Ishikawa (cell line): ENCODE measurements at regions not wholly inside any gene's neighbourhood (a gene's known extent, or its start where the extent isn't known, plus 50 kb on each side); places are given as distances from the start of the nearest gene placed in this dataset.

ENCODE experiments used
- EP300 ChIP-seq: IDR thresholded peaks from 2 replicates; pipeline ENCODE4 v1.6.1; 2012; ENCODE audit warnings: borderline replicate concordance
- FOXM1 ChIP-seq: IDR thresholded peaks from 2 replicates; pipeline ENCODE4 v1.6.1; 2012; ENCODE audit warnings: low read depth, borderline replicate concordance
- RAD21 ChIP-seq: IDR thresholded peaks from 2 replicates; pipeline ENCODE4 v1.6.1; 2012; ENCODE audit warnings: low read depth
- TAF1 ChIP-seq: IDR thresholded peaks from 2 replicates; pipeline ENCODE4 v1.6.1; 2012; ENCODE audit warnings: low read depth, mild to moderate bottlenecking
- ZBTB7A ChIP-seq: IDR thresholded peaks from 2 replicates; pipeline ENCODE4 v1.6.1; 2012; ENCODE audit warnings: low read depth
- TF ChIP-seq, protein P1 (sequence below): IDR thresholded peaks from 2 replicates; pipeline ENCODE4 v1.6.1; 2012
- TF ChIP-seq, protein P2 (sequence below): IDR thresholded peaks from 2 replicates; pipeline ENCODE4 v1.6.1; 2012; ENCODE audit warnings: low read depth, mild to moderate bottlenecking

DNA sequence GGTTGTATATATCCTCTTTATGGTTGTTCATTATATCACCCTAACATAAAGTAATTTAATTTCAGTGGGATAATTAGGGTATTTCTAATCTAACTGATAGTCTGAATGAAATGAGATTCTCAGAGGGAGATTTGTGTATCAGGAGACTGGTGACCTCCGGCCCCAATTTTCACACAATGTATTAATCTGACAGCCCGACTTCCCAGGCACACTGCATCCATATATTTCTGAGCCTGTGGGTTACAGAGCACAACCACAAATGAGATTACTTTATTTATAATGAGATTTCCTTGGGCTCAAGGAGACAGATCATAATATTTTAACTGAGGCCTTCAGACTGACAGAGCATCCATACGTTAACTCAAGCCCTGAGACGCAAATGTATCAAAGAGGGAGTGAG is 125.9 kb downstream of the RCN1 start:
- TF ChIP-seq TAF1 = no peak
- TF ChIP-seq FOXM1 = no peak
- TF ChIP-seq, protein P1, sequence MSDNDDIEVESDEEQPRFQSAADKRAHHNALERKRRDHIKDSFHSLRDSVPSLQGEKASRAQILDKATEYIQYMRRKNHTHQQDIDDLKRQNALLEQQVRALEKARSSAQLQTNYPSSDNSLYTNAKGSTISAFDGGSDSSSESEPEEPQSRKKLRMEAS = no peak
- no peak for TF ChIP-seq EP300
- TF ChIP-seq RAD21 = no peak
- TF ChIP-seq ZBTB7A = no peak
- TF ChIP-seq, protein P2, sequence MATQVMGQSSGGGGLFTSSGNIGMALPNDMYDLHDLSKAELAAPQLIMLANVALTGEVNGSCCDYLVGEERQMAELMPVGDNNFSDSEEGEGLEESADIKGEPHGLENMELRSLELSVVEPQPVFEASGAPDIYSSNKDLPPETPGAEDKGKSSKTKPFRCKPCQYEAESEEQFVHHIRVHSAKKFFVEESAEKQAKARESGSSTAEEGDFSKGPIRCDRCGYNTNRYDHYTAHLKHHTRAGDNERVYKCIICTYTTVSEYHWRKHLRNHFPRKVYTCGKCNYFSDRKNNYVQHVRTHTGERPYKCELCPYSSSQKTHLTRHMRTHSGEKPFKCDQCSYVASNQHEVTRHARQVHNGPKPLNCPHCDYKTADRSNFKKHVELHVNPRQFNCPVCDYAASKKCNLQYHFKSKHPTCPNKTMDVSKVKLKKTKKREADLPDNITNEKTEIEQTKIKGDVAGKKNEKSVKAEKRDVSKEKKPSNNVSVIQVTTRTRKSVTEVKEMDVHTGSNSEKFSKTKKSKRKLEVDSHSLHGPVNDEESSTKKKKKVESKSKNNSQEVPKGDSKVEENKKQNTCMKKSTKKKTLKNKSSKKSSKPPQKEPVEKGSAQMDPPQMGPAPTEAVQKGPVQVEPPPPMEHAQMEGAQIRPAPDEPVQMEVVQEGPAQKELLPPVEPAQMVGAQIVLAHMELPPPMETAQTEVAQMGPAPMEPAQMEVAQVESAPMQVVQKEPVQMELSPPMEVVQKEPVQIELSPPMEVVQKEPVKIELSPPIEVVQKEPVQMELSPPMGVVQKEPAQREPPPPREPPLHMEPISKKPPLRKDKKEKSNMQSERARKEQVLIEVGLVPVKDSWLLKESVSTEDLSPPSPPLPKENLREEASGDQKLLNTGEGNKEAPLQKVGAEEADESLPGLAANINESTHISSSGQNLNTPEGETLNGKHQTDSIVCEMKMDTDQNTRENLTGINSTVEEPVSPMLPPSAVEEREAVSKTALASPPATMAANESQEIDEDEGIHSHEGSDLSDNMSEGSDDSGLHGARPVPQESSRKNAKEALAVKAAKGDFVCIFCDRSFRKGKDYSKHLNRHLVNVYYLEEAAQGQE = no peak
